ENCODE measurements at regions not wholly inside any gene's neighbourhood (a gene's known extent, or its start where the extent isn't known, plus 50 kb on each side); places are given as distances from the start of the nearest gene placed in this dataset.
"Not testable (repeated sequence)": the region's sequence is repeated elsewhere in the genome, so short reads cannot be mapped to it uniquely, and the experiment has no call there.

GRCh38 chr1:96525657-96526557 is 195.7 kb upstream of the PTBP2 start:
- no peaks in the 10 kb centered on the region for H3K4me1 ChIP-seq
- H3K36me3 ChIP-seq: no peaks in the 10 kb centered on the region
- no peaks in the 10 kb centered on the region for H4K20me1 ChIP-seq
- no peak overlapping the region for H3K4me2 ChIP-seq
- no peak overlapping the region for H3K9ac ChIP-seq
- no peak overlapping the region for H3K27ac ChIP-seq
- H3K27me3 ChIP-seq: no peaks in the 10 kb centered on the region
- H3K9me3 ChIP-seq: peaks cover 17% of the 10 kb centered on the region
- H3K4me3 ChIP-seq: no peak overlapping the region
- no peak for TF ChIP-seq Cebpa-rat (IDR thresholded peaks at IDR 0.05)

DNA sequence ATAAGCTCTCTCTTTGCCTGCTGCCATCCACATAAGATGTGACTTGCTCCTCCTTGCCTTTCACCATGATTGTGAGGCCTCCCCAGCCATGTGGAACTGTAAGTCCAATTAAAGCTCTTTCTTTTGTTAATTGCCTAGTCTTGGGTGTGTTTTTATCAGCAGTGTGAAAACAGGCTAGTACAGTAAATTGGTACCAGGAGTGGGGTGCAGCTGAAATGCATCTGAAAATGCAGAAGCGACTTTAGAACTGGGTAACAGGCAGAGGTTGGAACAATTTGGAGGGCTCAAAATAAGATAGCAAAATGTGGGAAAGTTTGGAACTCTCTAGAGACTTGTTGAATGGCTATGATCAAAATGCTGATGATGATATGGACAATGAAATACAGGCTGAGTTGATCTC is 192.9 kb upstream of the PTBP2 start:
- not testable (repeated sequence) for H3K4me1 ChIP-seq, H3K36me3 ChIP-seq, H3K4me2 ChIP-seq, H3K27ac ChIP-seq, H3K27me3 ChIP-seq, H4K20me1 ChIP-seq, H3K4me3 ChIP-seq, H3K9ac ChIP-seq
- peaks cover 17% of the 10 kb centered on the region for H3K9me3 ChIP-seq

DNA sequence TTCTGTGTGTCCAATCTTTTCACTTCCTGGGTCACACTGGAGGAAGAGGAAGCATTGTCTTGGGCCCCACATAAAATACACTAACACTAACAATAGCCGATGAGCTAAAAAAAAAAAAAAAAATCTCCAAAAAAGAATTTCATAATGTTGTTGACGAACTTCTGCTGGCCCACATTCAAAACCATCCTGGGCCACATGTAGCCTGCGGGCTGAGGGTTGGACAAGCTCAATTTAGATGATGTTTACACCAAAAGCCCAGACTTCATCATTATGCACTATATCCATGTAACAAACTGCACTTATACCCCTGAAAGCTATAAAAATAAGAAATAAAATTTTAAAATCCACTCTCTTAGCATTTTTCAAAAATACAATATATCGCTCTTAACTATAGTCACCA is 187.8 kb upstream of the PTBP2 start:
- no peak overlapping the region for H3K4me2 ChIP-seq
- H3K36me3 ChIP-seq: no peaks in the 10 kb centered on the region
- H3K27ac ChIP-seq: no peak overlapping the region
- no peak overlapping the region for H3K4me3 ChIP-seq
- H3K9me3 ChIP-seq: peaks cover 7% of the 10 kb centered on the region
- H4K20me1 ChIP-seq: no peaks in the 10 kb centered on the region
- TF ChIP-seq Cebpa-rat (IDR thresholded peaks at IDR 0.05): no peak
- H3K27me3 ChIP-seq: no peaks in the 10 kb centered on the region
- no peaks in the 10 kb centered on the region for H3K4me1 ChIP-seq
- no peak overlapping the region for H3K9ac ChIP-seq

DNA sequence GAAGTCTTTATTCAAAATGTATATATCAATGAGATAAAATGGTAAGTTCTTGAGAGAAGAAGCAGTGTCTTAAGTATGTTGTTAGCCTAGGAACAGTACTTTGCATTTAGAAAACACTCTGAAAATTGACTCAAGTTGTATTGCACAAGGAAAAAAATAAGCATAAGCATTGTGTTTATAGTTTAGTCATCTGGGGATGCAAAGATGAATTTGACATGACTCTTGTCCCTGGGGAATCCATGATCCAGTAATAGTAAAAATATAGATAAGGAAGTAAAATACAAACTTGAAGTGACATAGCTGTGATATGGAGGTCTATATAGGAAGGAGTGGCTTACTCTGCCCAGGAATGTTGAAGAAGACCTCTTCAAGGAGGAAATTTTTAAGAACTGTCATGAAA is 185.0 kb upstream of the PTBP2 start:
- Histone ChIP-seq H3K9me3 (no peaks in the 10 kb centered on the region), H3K4me3 (no peak overlapping the region), H3K4me1 (no peaks in the 10 kb centered on the region), H4K20me1 (no peaks in the 10 kb centered on the region), H3K27ac (no peak overlapping the region), H3K9ac (no peak overlapping the region), H3K4me2 (no peak overlapping the region), H3K27me3 (no peaks in the 10 kb centered on the region), H3K36me3 (no peaks in the 10 kb centered on the region)
- TF ChIP-seq Cebpa-rat (IDR thresholded peaks at IDR 0.05): no peak

DNA sequence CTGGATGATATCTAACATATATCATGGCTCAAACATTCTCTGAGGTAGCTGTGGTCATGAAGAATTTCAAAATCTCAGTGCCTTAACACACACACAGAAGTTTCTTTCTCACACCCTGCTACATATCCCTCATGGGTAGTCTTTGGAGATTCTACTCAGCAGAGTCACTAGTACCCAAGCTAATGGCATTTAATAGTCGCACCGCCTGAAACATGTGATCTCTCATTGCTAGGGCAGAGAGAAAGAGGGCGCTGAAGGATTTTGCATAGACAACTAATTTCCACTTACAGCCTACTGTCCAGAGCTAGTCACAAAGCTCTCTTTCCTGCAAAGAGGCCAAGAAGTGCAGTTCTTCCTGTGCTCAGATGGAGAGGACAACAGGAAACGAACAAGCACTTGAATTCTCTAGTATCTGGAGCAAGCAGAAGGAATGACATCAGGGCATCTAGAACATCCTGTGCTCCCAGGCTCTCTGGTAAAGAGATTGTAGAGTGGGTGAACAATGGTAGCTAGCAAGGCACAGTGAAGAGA is 183.4 kb upstream of the PTBP2 start:
- H3K27ac ChIP-seq: no peak overlapping the region
- H3K9me3 ChIP-seq: no peaks in the 10 kb centered on the region
- no peak for TF ChIP-seq Cebpa-rat (IDR thresholded peaks at IDR 0.05)
- no peak overlapping the region for H3K9ac ChIP-seq
- H4K20me1 ChIP-seq: no peaks in the 10 kb centered on the region
- no peak overlapping the region for H3K4me3 ChIP-seq
- no peaks in the 10 kb centered on the region for H3K36me3 ChIP-seq
- no peaks in the 10 kb centered on the region for H3K27me3 ChIP-seq
- no peak overlapping the region for H3K4me2 ChIP-seq
- no peaks in the 10 kb centered on the region for H3K4me1 ChIP-seq

GRCh38 chr1:96538883-96539282 is 182.7 kb upstream of the PTBP2 start:
- no peaks in the 10 kb centered on the region for H4K20me1 ChIP-seq
- no peak overlapping the region for H3K4me3 ChIP-seq
- no peak overlapping the region for H3K4me2 ChIP-seq
- H3K27me3 ChIP-seq: no peaks in the 10 kb centered on the region
- H3K27ac ChIP-seq: no peak overlapping the region
- TF ChIP-seq Cebpa-rat (IDR thresholded peaks at IDR 0.05): no peak
- no peaks in the 10 kb centered on the region for H3K36me3 ChIP-seq
- no peak overlapping the region for H3K9ac ChIP-seq
- no peaks in the 10 kb centered on the region for H3K9me3 ChIP-seq
- H3K4me1 ChIP-seq: no peaks in the 10 kb centered on the region

- H3K4me3 ChIP-seq: no peak overlapping the region
- no peak overlapping the region for H3K27ac ChIP-seq
- no peaks in the 10 kb centered on the region for H3K36me3 ChIP-seq
- TF ChIP-seq Cebpa-rat (IDR thresholded peaks at IDR 0.05): no peak
- H3K9me3 ChIP-seq: no peaks in the 10 kb centered on the region
- no peak overlapping the region for H3K4me2 ChIP-seq
- no peaks in the 10 kb centered on the region for H3K27me3 ChIP-seq
- no peak overlapping the region for H3K9ac ChIP-seq
- H4K20me1 ChIP-seq: no peaks in the 10 kb centered on the region
- H3K4me1 ChIP-seq: no peaks in the 10 kb centered on the region
Measured at GRCh38 chr1:96541491-96541890, 180.1 kb upstream of the PTBP2 start.

GRCh38 chr1:96544051-96544830 is 177.3 kb upstream of the PTBP2 start:
- H3K9ac ChIP-seq: no peak overlapping the region
- no peak for TF ChIP-seq Cebpa-rat (IDR thresholded peaks at IDR 0.05)
- H3K9me3 ChIP-seq: no peaks in the 10 kb centered on the region
- H4K20me1 ChIP-seq: no peaks in the 10 kb centered on the region
- no peak overlapping the region for H3K27ac ChIP-seq
- H3K27me3 ChIP-seq: no peaks in the 10 kb centered on the region
- H3K4me2 ChIP-seq: no peak overlapping the region
- H3K4me1 ChIP-seq: no peaks in the 10 kb centered on the region
- no peak overlapping the region for H3K4me3 ChIP-seq
- no peaks in the 10 kb centered on the region for H3K36me3 ChIP-seq

DNA sequence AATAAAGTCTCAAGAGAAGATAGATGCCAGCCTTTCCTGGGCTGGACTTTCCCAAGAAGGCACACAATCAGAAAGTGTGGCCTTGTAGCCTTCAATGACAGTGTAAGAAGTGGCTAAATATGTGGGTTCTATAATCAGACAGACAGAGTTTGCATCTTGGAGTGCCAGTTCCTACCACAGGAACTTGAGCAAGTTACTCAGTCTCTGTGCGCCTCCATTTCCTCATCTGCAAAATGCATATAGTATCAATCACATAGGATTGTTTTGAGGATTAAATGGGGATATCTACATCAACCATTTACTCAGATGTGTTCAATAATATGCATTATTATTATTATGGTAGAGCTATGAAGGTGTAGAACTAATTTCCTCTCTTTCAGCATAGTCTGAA is 176.8 kb upstream of the PTBP2 start:
- TF ChIP-seq Cebpa-rat (IDR thresholded peaks at IDR 0.05): no peak
- no peak overlapping the region for H3K9ac ChIP-seq
- H3K4me2 ChIP-seq: no peak overlapping the region
- no peak overlapping the region for H3K27ac ChIP-seq
- H3K4me1 ChIP-seq: no peaks in the 10 kb centered on the region
- no peak overlapping the region for H3K4me3 ChIP-seq
- H3K27me3 ChIP-seq: no peaks in the 10 kb centered on the region
- H3K36me3 ChIP-seq: no peaks in the 10 kb centered on the region
- H4K20me1 ChIP-seq: no peaks in the 10 kb centered on the region
- no peaks in the 10 kb centered on the region for H3K9me3 ChIP-seq
